Ascending aorta (tissue), 2 donors: ENCODE measurements at regions not wholly inside any gene's neighbourhood (a gene's known extent, or its start where the extent isn't known, plus 50 kb on each side); places are given as distances from the start of the nearest gene placed in this dataset.
"Not testable (repeated sequence)": the region's sequence is repeated elsewhere in the genome, so short reads cannot be mapped to it uniquely, and the experiment has no call there.

Experiments used
- DNase-seq, 2 donors: peaks; one replicate each; pipeline ENCODE4 v3.0.0-alpha.2; 2019; ENCODE audit warnings: low spot score in 2 of 2
- H3K27ac ChIP-seq, 2 donors: fragments of 200-600 bp; sonication (generic); one replicate each; pipeline ENCODE4 v1.5.1; 2016 to 2017; ENCODE audit warnings: mild to moderate bottlenecking in 1 of 2
- H3K27me3 ChIP-seq: fragments of 200-600 bp; sonication (generic); one replicate; pipeline ENCODE4 v1.5.1; 2017
- H3K36me3 ChIP-seq, 2 donors: fragments of 200-600 bp; sonication (generic); one replicate each; pipeline ENCODE4 v1.5.1; 2016
- H3K4me1 ChIP-seq, 2 donors: fragments of 200-600 bp; sonication (generic); one replicate each; pipeline ENCODE4 v1.5.1; 2016 to 2017; ENCODE audit warnings: mild to moderate bottlenecking in 1 of 2
- H3K4me3 ChIP-seq, 2 donors: fragments of 200-600 bp; sonication (generic); one replicate each; pipeline ENCODE4 v1.5.1; 2016 to 2017; ENCODE audit warnings: mild to moderate bottlenecking in 1 of 2
- H3K9me3 ChIP-seq, 2 donors: fragments of 200-600 bp; sonication (generic); one replicate each; pipeline ENCODE4 v1.5.1; 2016
- CTCF ChIP-seq, 3 experiments: fragments of 200-600 bp in 2 of 3; fragments of 450-650 bp in 1 of 3; sonication (generic) in 2 of 3; IDR thresholded peaks; one replicate each; pipeline ENCODE4 v1.5.1; 2016 to 2019; ENCODE audit warnings: antibody characterized with exemption in 3 of 3, mild to moderate bottlenecking in 1 of 3, moderate library complexity in 1 of 3
- intact Hi-C: fragments of 100-400 bp; cut with DNase I; formaldehyde crosslinking; loops from one replicate; pipeline ENCODE4 v1.15.1; 2023

- TF ChIP-seq CTCF (IDR thresholded peaks at IDR 0.05) = no peak
- Histone ChIP-seq H3K27me3 (no peaks in the 10 kb centered on the region), H3K4me3 (no peak overlapping the region), H3K27ac (no peak overlapping the region), H3K4me1 (peaks cover 0 to 31% of the 10 kb centered on the region in 2 donors), H3K36me3 (no peaks in the 10 kb centered on the region), H3K9me3 (no peaks in the 10 kb centered on the region)
- DNase-seq = no peak
- intact Hi-C loops = no loop called here
These were observed 74.2 kb downstream of the TOMM20 start for GRCh38 chr1:235054466-235054865.

- Histone ChIP-seq H3K9me3 (no peaks in the 10 kb centered on the region), H3K4me3 (no peak overlapping the region), H3K27me3 (no peaks in the 10 kb centered on the region), H3K36me3 (no peaks in the 10 kb centered on the region), H3K4me1 (peaks cover 5 to 38% of the 10 kb centered on the region in 2 donors), H3K27ac (peak overlapping the region; percentile 62 to 85)
- no peak for DNase-seq
- intact Hi-C loops = no loop called here
- no peak for TF ChIP-seq CTCF (IDR thresholded peaks at IDR 0.05)
These were observed 76.3 kb downstream of the TOMM20 start for GRCh38 chr1:235052067-235053008.

- Histone ChIP-seq H3K9me3 (no peaks in the 10 kb centered on the region), H3K36me3 (no peaks in the 10 kb centered on the region), H3K4me1 (peaks cover 9 to 46% of the 10 kb centered on the region in 2 donors), H3K27me3 (no peaks in the 10 kb centered on the region), H3K4me3 (no peak overlapping the region), H3K27ac (peak overlapping the region; percentile 62 to 85)
- no peak for TF ChIP-seq CTCF (IDR thresholded peaks at IDR 0.05)
- intact Hi-C loops = loop anchor here (1.0 kb wide), 1 partner anchor 14 kb away; no protein-coding TSS in a partner anchor
- no peak for DNase-seq
These were observed 77.1 kb downstream of the TOMM20 start for GRCh38 chr1:235051521-235051920.

- no peak for TF ChIP-seq CTCF (IDR thresholded peaks at IDR 0.05)
- DNase-seq = peak in 1 of 2 donors; percentile 85
- Histone ChIP-seq H3K9me3 (no peaks in the 10 kb centered on the region), H3K27me3 (no peaks in the 10 kb centered on the region), H3K27ac (peak overlapping the region; percentile 62 to 85), H3K4me3 (no peak overlapping the region), H3K36me3 (no peaks in the 10 kb centered on the region), H3K4me1 (peaks cover 9 to 46% of the 10 kb centered on the region in 2 donors)
- intact Hi-C loops = loop anchor here (1.0 kb wide), 1 partner anchor 14 kb away; no protein-coding TSS in a partner anchor
These were observed 77.7 kb downstream of the TOMM20 start for GRCh38 chr1:235050911-235051360.

- DNase-seq, H3K4me3 ChIP-seq, H3K27me3 ChIP-seq, H3K9me3 ChIP-seq, intact Hi-C loops, H3K36me3 ChIP-seq: not testable (repeated sequence)
- Histone ChIP-seq H3K4me1 (peaks cover 9 to 46% of the 10 kb centered on the region in 2 donors), H3K27ac (peak overlapping the region; percentile 85 to 94)
These were observed 78.8 kb downstream of the TOMM20 start for GRCh38 chr1:235049716-235050378.

- Histone ChIP-seq H3K27ac (peak overlapping the region; percentile 85 to 94), H3K27me3 (no peaks in the 10 kb centered on the region), H3K36me3 (no peaks in the 10 kb centered on the region), H3K4me1 (peaks cover 9 to 46% of the 10 kb centered on the region in 2 donors), H3K4me3 (no peak overlapping the region), H3K9me3 (no peaks in the 10 kb centered on the region)
- intact Hi-C loops = no loop called here
- no peak for TF ChIP-seq CTCF (IDR thresholded peaks at IDR 0.05)
- no peak for DNase-seq
These were observed 79.4 kb downstream of the TOMM20 start for GRCh38 chr1:235049217-235049616.
